Activated CD4-positive, alpha-beta T cell treated with anti-CD3 and anti-CD28 coated beads for 48 hours (primary cell): ENCODE measurements at regions not wholly inside any gene's neighbourhood (a gene's known extent, or its start where the extent isn't known, plus 50 kb on each side); places are given as distances from the start of the nearest gene placed in this dataset.

Source experiments
- DNase-seq: peaks from one replicate; pipeline ENCODE4 v3.0.0-alpha.2; 2020

GRCh38 chr16:64397945-64398508 is 723.8 kb downstream of the CDH11 start:
- no peak for DNase-seq

GRCh38 chr16:64397042-64397441 is 724.8 kb downstream of the CDH11 start:
- no peak for DNase-seq

- no peak for DNase-seq
These were observed 727.8 kb downstream of the CDH11 start for GRCh38 chr16:64394061-64394460.

GRCh38 chr16:64392456-64392855 is 729.4 kb downstream of the CDH11 start:
- DNase-seq: no peak

- no peak for DNase-seq
These were observed 730.7 kb downstream of the CDH11 start for GRCh38 chr16:64391063-64391600.

- no peak for DNase-seq
These were observed 731.8 kb downstream of the CDH11 start for GRCh38 chr16:64390102-64390501.

GRCh38 chr16:64384636-64385035 is 737.2 kb downstream of the CDH11 start:
- no peak for DNase-seq

GRCh38 chr16:64381979-64382378 is 739.9 kb downstream of the CDH11 start:
- DNase-seq: no peak

- DNase-seq: no peak
These were observed 741.1 kb downstream of the CDH11 start for GRCh38 chr16:64380751-64381150.

- no peak for DNase-seq
These were observed 746.4 kb downstream of the CDH11 start for GRCh38 chr16:64375391-64375980.

- DNase-seq: no peak
These were observed 751.8 kb downstream of the CDH11 start for GRCh38 chr16:64370112-64370511.

- no peak for DNase-seq
These were observed 756.4 kb downstream of the CDH11 start for GRCh38 chr16:64365448-64365931.

GRCh38 chr16:64364894-64365293 is 757.0 kb downstream of the CDH11 start:
- DNase-seq: no peak

- DNase-seq: no peak
These were observed 757.4 kb downstream of the CDH11 start for GRCh38 chr16:64364416-64364815.

- DNase-seq: no peak
These were observed 757.8 kb downstream of the CDH11 start for GRCh38 chr16:64364016-64364415.

GRCh38 chr16:64363039-64363438 is 758.8 kb downstream of the CDH11 start:
- DNase-seq: no peak

GRCh38 chr16:64362193-64362592 is 759.7 kb downstream of the CDH11 start:
- no peak for DNase-seq

GRCh38 chr16:64361753-64362152 is 760.1 kb downstream of the CDH11 start:
- DNase-seq: no peak

- no peak for DNase-seq
These were observed 763.6 kb downstream of the CDH11 start for GRCh38 chr16:64358291-64358690.

GRCh38 chr16:64356267-64356666 is 765.6 kb downstream of the CDH11 start:
- no peak for DNase-seq

GRCh38 chr16:64352246-64352645 is 769.6 kb downstream of the CDH11 start:
- no peak for DNase-seq

- no peak for DNase-seq
These were observed 770.7 kb downstream of the CDH11 start for GRCh38 chr16:64351121-64351520.

GRCh38 chr16:64346080-64346479 is 775.8 kb downstream of the CDH11 start:
- no peak for DNase-seq

- no peak for DNase-seq
These were observed 776.7 kb downstream of the CDH11 start for GRCh38 chr16:64345142-64345541.
